Myocyte (in vitro differentiated cells): ENCODE measurements at regions not wholly inside any gene's neighbourhood (a gene's known extent, or its start where the extent isn't known, plus 50 kb on each side); places are given as distances from the start of the nearest gene placed in this dataset.
"Not testable (repeated sequence)": the region's sequence is repeated elsewhere in the genome, so short reads cannot be mapped to it uniquely, and the experiment has no call there.

Source experiments
- DNase-seq: peaks from one replicate; pipeline ENCODE4 v3.0.0-alpha.2; 2012; ENCODE audit warnings: low read depth

GRCh38 chr5:116825486-116825885, 250.9 kb upstream of the SEMA6A start:
- DNase-seq = no peak

- DNase-seq = no peak
Observed at GRCh38 chr5:116824751-116825438, 250.3 kb upstream of the SEMA6A start.

- DNase-seq = no peak
Observed at GRCh38 chr5:116814626-116815385, 240.2 kb upstream of the SEMA6A start.

GRCh38 chr5:116813906-116814305, 239.3 kb upstream of the SEMA6A start:
- no peak for DNase-seq

GRCh38 chr5:116813356-116813755, 238.7 kb upstream of the SEMA6A start:
- DNase-seq = no peak

- no peak for DNase-seq
Observed at GRCh38 chr5:116810951-116811350, 236.3 kb upstream of the SEMA6A start.

- DNase-seq = no peak
Observed at GRCh38 chr5:116806836-116807235, 232.2 kb upstream of the SEMA6A start.

- no peak for DNase-seq
Observed at GRCh38 chr5:116799401-116799800, 224.8 kb upstream of the SEMA6A start.

- DNase-seq = no peak
Observed at GRCh38 chr5:116795189-116795588, 220.6 kb upstream of the SEMA6A start.

GRCh38 chr5:116789522-116789921, 214.9 kb upstream of the SEMA6A start:
- no peak for DNase-seq

GRCh38 chr5:116788851-116789403, 214.3 kb upstream of the SEMA6A start:
- DNase-seq = no peak

GRCh38 chr5:116787570-116787969, 212.9 kb upstream of the SEMA6A start:
- no peak for DNase-seq

- no peak for DNase-seq
Observed at GRCh38 chr5:116785106-116785505, 210.5 kb upstream of the SEMA6A start.

- DNase-seq = no peak
Observed at GRCh38 chr5:116779846-116780245, 205.2 kb upstream of the SEMA6A start.

- no peak for DNase-seq
Observed at GRCh38 chr5:116778651-116779280, 204.1 kb upstream of the SEMA6A start.

- DNase-seq = no peak
Observed at GRCh38 chr5:116778032-116778431, 203.4 kb upstream of the SEMA6A start.

GRCh38 chr5:116773926-116774325, 199.3 kb upstream of the SEMA6A start:
- no peak for DNase-seq

- DNase-seq = no peak
Observed at GRCh38 chr5:116772806-116773205, 198.2 kb upstream of the SEMA6A start.

- DNase-seq = no peak
Observed at GRCh38 chr5:116772152-116772501, 197.5 kb upstream of the SEMA6A start.

GRCh38 chr5:116771466-116772151, 197.0 kb upstream of the SEMA6A start:
- DNase-seq = no peak

GRCh38 chr5:116769953-116770352, 195.3 kb upstream of the SEMA6A start:
- not testable (repeated sequence) for DNase-seq

GRCh38 chr5:116769470-116769869, 194.8 kb upstream of the SEMA6A start:
- no peak for DNase-seq
